ENCODE measurements at regions not wholly inside any gene's neighbourhood (a gene's known extent, or its start where the extent isn't known, plus 50 kb on each side); places are given as distances from the start of the nearest gene placed in this dataset.

DNA sequence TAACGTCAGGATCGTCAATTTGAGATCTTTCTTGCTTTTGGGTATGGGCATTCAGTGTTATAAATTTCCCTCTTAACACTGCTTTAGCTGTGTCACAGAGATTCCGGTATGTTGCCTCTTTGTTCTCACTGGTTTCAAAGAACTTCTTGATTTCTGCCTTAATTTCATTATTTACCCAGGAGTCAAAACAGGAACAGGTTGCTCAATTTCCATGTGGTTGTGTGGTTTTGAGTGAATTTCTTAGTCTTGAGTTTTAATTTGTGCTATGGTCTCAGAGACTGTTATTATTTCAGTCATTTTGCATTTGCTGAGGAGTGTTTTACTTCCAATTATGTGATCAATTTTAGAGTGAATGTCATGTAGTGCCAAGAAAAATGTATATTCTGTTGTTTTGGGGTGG lies 153.1 kb downstream of the PCDH17 start:
- ChIA-PET POLR2A (no interaction called here), CTCF (no interaction called here)
- H3K27me3 Mint-ChIP-seq (ENCODE audit: low read depth) = no peaks in the 10 kb centered on the region
- H3K27ac Mint-ChIP-seq = no peak overlapping the region
- H3K9me3 Mint-ChIP-seq (ENCODE audit: insufficient read depth) = peaks cover 4% of the 10 kb centered on the region
- H3K4me1 Mint-ChIP-seq (ENCODE audit: low read depth) = no peaks in the 10 kb centered on the region
- ATAC-seq (no peak), DNase-seq (no peak)
- H3K36me3 Mint-ChIP-seq (ENCODE audit: low read depth) = no peaks in the 10 kb centered on the region
- H3K4me3 Mint-ChIP-seq = no peak overlapping the region

DNA sequence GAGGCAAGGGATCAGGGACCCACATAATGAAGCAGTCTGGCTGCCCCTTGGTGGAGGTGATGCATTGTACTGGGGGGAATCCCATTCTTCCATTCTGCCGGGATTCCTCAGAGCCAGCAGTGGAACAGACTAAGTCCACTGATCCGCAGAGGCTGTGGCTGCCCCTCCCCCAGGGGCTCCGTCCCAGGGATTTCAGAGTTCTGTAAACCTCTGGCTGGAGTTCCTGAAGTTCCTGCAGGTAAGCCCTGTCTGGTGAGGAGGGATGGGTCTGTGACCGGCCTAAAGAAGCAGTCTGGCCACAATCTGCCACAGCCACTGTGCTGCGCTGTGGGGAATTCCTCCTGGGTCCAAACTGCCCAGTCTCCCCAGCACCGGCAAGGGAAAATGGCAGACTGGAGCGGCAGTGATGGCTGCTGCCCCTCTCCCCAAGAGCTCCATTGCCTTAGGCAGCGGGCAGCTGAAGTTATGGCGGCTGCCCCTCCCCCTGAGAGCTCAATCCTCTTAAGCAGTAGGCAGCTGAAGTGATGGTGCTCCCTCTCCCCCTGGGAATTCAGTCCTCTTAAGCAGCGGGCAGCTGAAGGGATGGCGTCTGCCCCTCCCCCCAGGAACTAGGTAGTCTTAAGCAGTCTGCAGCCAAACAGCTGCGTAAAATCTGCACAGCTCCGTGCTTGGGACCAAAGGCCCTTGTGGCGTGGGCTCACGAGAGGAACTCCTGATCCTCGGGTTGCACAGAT lies 155.7 kb downstream of the PCDH17 start:
- Mint-ChIP-seq H3K4me3 (no peak overlapping the region), H3K9me3 (ENCODE audit: insufficient read depth) (peaks cover 4% of the 10 kb centered on the region), H3K36me3 (ENCODE audit: low read depth) (no peaks in the 10 kb centered on the region), H3K4me1 (ENCODE audit: low read depth) (no peaks in the 10 kb centered on the region), H3K27ac (no peak overlapping the region), H3K27me3 (ENCODE audit: low read depth) (no peaks in the 10 kb centered on the region)
- ChIA-PET CTCF (no interaction called here), POLR2A (no interaction called here)
- ATAC-seq (no peak), DNase-seq (no peak)

DNA sequence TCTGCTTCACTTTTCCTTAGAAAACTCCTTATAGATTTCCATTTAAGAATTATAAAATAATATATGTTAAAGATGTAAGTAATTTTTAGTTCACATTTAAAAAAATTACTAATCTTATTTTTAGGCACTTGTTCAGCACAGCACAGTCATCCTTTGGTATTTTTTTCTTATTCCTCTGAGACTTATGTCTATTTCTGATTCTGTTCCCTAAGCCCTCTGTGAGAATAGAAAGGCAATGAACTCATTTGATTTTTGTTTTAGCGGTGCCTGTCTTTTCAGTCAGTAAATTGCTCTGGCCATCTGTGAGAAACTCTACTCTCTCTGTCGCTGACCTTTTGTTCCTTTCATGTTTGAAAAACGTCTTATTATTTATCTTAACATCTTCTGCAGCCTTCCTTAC lies 168.1 kb downstream of the PCDH17 start:
- DNase-seq (no peak), ATAC-seq (no peak)
- Mint-ChIP-seq H3K27me3 (ENCODE audit: low read depth) (no peaks in the 10 kb centered on the region), H3K27ac (no peak overlapping the region), H3K9me3 (ENCODE audit: insufficient read depth) (no peaks in the 10 kb centered on the region), H3K4me1 (ENCODE audit: low read depth) (no peaks in the 10 kb centered on the region), H3K4me3 (no peak overlapping the region), H3K36me3 (ENCODE audit: low read depth) (no peaks in the 10 kb centered on the region)
- ChIA-PET CTCF (no interaction called here), POLR2A (no interaction called here)

DNA sequence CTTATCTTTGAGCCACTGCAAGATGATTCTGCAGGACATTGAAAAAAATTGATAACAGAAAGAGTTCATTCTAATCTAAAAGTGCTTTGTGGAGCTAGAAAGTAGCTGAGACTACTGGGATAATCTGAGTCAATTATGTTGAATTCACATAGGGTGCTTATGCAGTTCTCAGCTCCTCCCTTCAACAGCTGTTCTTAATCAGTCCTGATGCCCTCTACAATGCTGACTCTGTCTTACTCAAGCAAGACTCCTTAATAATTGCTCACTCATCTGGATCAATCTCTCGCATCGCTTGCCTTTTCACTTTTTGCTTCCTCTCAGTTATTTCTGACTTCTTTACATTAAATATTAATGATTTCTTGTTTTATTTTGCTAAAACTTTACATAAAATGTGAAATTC lies 182.1 kb downstream of the PCDH17 start:
- ChIA-PET CTCF (no interaction called here), POLR2A (no interaction called here)
- Mint-ChIP-seq H3K9me3 (ENCODE audit: insufficient read depth) (peaks cover 10% of the 10 kb centered on the region), H3K36me3 (ENCODE audit: low read depth) (no peaks in the 10 kb centered on the region), H3K27ac (no peak overlapping the region), H3K4me3 (no peak overlapping the region), H3K27me3 (ENCODE audit: low read depth) (no peaks in the 10 kb centered on the region), H3K4me1 (ENCODE audit: low read depth) (no peaks in the 10 kb centered on the region)
- ATAC-seq (no peak), DNase-seq (no peak)

DNA sequence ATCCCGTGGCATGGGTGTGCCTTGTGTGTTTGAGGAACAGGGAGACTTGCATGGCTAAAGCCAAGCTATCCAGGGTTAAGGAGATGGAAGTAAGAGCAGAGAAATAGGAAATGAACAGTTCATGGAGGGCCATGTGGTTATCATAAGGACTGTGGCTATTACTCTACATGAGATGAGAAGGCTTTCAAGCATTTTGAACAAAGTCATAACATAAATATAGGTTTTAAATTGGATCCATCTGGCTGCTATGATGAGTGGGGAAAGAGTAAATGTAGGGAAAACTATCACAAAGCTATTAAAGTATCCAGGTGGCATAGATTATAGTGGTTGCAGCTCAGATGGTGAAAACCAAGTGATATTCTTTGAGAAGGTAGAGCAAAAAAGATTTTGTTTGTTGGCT lies 184.1 kb downstream of the PCDH17 start:
- Mint-ChIP-seq H3K4me1 (ENCODE audit: low read depth) (no peaks in the 10 kb centered on the region), H3K27ac (no peak overlapping the region), H3K4me3 (no peak overlapping the region), H3K27me3 (ENCODE audit: low read depth) (no peaks in the 10 kb centered on the region), H3K36me3 (ENCODE audit: low read depth) (no peaks in the 10 kb centered on the region), H3K9me3 (ENCODE audit: insufficient read depth) (peaks cover 5% of the 10 kb centered on the region)
- CTCF ChIA-PET = no interaction called here
- ATAC-seq (no peak), DNase-seq (no peak)
- POLR2A ChIA-PET = no interaction called here

DNA sequence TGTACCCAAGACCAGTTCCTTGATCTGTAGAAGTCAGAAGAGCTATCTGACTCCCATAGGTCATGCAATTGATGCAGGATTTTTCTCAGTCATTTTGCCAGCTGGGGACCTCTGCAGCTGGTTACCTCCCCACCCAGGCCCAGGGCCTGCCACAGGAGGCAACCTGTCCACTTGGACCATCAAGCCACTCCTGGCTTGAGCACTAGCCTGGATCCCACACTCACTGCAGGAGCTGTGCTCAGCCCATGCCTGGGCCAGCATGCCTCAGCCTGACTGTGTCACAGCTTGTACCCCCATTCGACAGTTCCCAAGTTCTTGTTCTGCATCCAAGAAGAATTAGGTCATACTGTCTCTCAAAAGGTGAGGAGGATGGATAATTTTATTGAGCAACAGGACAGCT lies 189.4 kb downstream of the PCDH17 start:
- ATAC-seq (no peak), DNase-seq (no peak)
- Mint-ChIP-seq H3K27me3 (ENCODE audit: low read depth) (no peaks in the 10 kb centered on the region), H3K4me3 (no peak overlapping the region), H3K36me3 (ENCODE audit: low read depth) (no peaks in the 10 kb centered on the region), H3K4me1 (ENCODE audit: low read depth) (no peaks in the 10 kb centered on the region), H3K27ac (no peak overlapping the region), H3K9me3 (ENCODE audit: insufficient read depth) (peaks cover 7% of the 10 kb centered on the region)
- POLR2A ChIA-PET = no interaction called here
- CTCF ChIA-PET = no interaction called here

DNA sequence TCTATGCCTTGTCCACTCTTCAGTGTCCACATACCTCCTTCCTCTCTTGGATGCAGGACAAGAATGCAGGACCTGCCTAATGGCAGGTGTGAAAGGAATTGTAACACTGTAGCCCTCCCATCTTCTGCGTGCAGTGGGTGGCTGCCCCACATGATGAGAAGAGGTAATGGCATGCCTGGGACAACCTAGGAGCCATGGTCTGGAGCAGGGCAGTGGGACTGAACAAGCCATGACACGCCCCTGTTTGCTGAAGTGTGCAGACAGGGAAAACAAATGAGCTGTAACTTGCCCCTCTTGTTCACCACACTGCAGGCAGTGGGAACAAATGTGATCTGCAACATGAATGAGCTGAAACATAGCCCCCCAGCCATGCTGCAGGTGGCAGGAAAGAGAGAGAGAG lies 192.2 kb downstream of the PCDH17 start:
- POLR2A ChIA-PET = no interaction called here

DNA sequence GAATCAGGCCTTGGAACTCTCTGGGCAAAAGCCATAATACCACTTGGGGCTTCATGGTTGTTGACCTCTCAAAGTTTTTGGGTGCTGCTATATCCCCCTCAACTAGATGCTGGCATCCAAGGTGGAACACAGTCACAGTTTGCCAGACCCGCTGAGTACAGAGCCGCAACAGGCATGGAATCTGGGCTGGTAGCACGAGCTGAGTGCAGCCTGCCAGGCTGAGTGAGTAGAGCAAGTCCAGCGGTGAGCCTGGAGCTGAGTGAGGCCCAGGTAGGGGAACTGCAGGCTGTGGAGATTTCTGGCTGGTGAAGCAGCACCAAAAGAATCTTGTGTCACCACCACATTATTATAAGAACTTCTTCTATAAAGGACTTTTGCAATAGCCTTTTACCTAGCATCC lies 192.6 kb downstream of the PCDH17 start:
- Mint-ChIP-seq H3K36me3 (ENCODE audit: low read depth) (no peaks in the 10 kb centered on the region), H3K4me1 (ENCODE audit: low read depth) (no peaks in the 10 kb centered on the region), H3K4me3 (no peak overlapping the region), H3K27ac (no peak overlapping the region), H3K9me3 (ENCODE audit: insufficient read depth) (peaks cover 14% of the 10 kb centered on the region), H3K27me3 (ENCODE audit: low read depth) (no peaks in the 10 kb centered on the region)
- ChIA-PET CTCF (no interaction called here), POLR2A (no interaction called here)
- DNase-seq = no peak
- ATAC-seq = no peak

More for the DNA sequence above, 192.2 kb downstream of the PCDH17 start:
- Mint-ChIP-seq H3K4me3 (no peak overlapping the region), H3K36me3 (ENCODE audit: low read depth) (no peaks in the 10 kb centered on the region), H3K27me3 (ENCODE audit: low read depth) (no peaks in the 10 kb centered on the region), H3K4me1 (ENCODE audit: low read depth) (no peaks in the 10 kb centered on the region), H3K9me3 (ENCODE audit: insufficient read depth) (peaks cover 14% of the 10 kb centered on the region), H3K27ac (no peak overlapping the region)
- DNase-seq (no peak), ATAC-seq (no peak)
- CTCF ChIA-PET = no interaction called here

DNA sequence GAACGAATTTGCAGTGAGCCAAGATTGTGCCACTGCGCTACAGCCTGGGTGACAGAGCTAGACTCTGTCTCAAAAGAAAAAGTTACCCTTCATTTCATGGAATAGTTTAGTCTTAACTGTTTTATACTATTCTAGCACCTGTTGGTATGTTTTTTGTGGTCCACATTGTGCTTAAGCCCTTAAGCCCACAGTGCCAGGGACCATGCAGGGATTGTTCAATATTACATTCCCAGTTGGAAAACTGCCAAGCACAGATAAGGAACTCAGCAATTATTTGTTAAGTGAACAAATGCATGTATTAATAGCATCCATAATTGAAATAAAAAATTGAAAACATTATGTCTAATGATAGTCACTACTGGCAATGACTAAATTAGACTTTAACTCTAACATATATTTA lies 193.5 kb downstream of the PCDH17 start:
- Mint-ChIP-seq H3K36me3 (ENCODE audit: low read depth) (no peaks in the 10 kb centered on the region), H3K9me3 (ENCODE audit: insufficient read depth) (peaks cover 14% of the 10 kb centered on the region), H3K4me3 (no peak overlapping the region), H3K27me3 (ENCODE audit: low read depth) (no peaks in the 10 kb centered on the region), H3K4me1 (ENCODE audit: low read depth) (no peaks in the 10 kb centered on the region), H3K27ac (no peak overlapping the region)
- ChIA-PET CTCF (no interaction called here), POLR2A (no interaction called here)
- DNase-seq = no peak
- no peak for ATAC-seq

DNA sequence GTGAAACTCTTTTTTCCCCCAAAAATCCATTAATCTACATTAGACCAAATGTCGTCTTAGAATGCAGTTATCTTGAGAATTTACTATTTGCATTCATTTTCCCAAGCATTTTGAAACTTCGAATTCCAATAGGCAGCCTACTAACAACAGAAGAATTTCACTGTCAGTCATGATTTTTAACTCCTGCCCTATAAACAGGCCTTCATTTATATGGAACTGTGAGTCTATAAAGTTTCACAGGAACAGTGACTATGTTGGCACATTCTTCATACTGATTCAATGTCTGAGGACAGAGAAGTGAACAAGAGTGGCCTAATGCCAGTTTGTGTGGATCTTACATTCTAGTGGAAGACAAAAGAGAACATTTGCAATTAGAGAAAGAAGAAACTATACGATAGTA lies 198.0 kb downstream of the PCDH17 start:
- H3K4me3 Mint-ChIP-seq = no peak overlapping the region
- no peaks in the 10 kb centered on the region for H3K27me3 Mint-ChIP-seq (ENCODE audit: low read depth)
- DNase-seq (no peak), ATAC-seq (no peak)
- POLR2A ChIA-PET = no interaction called here
- H3K27ac Mint-ChIP-seq = no peak overlapping the region
- CTCF ChIA-PET = no interaction called here
- H3K4me1 Mint-ChIP-seq (ENCODE audit: low read depth) = no peaks in the 10 kb centered on the region
- peaks cover 17% of the 10 kb centered on the region for H3K9me3 Mint-ChIP-seq (ENCODE audit: insufficient read depth)
- H3K36me3 Mint-ChIP-seq (ENCODE audit: low read depth) = no peaks in the 10 kb centered on the region

DNA sequence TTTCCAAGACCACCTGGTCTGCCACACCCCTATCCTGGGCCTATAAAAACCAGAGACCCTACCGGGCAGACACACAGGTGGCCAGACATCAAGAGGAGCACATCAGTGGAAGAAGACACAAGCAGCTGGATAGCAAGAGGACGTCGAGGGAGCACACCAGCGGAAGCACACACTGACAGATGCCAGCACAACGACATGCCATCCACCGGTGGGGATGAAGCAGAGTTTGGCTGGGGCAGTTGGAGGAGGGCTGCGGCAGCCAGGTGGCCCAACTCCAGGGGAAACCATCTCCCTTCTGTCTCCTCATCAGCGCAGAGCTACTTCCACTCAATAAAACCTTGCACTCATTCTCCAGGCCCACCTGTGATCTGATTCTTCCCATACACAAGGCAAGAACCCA lies 200.6 kb downstream of the PCDH17 start:
- Mint-ChIP-seq H3K27me3 (ENCODE audit: low read depth) (no peaks in the 10 kb centered on the region), H3K36me3 (ENCODE audit: low read depth) (no peaks in the 10 kb centered on the region), H3K4me1 (ENCODE audit: low read depth) (no peaks in the 10 kb centered on the region), H3K9me3 (ENCODE audit: insufficient read depth) (peaks cover 5% of the 10 kb centered on the region), H3K4me3 (no peak overlapping the region), H3K27ac (no peak overlapping the region)
- POLR2A ChIA-PET = no interaction called here
- ATAC-seq (no peak), DNase-seq (no peak)
- CTCF ChIA-PET = no interaction called here

DNA sequence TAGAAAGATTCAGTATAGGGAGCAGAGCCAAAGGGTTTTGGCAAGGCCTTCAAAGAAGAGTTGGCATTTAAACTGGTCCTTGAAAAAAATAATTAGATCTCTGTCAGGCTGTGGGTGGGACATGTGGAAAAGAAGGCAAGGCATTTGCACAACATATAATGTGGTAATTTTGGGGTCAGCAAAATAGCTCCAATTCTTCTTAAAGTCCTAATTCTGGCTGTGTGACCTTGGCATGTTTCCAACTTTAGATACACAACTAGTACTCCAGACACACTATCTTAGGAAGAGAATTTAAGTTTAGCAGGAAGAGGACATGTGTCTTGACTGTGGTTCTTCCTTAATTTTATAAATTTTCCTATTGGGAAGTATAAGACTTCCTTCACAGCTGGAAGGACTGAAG lies 206.3 kb downstream of the PCDH17 start:
- ATAC-seq (no peak), DNase-seq (no peak)
- Mint-ChIP-seq H3K9me3 (ENCODE audit: insufficient read depth) (peaks cover 12% of the 10 kb centered on the region), H3K36me3 (ENCODE audit: low read depth) (no peaks in the 10 kb centered on the region), H3K4me1 (ENCODE audit: low read depth) (no peaks in the 10 kb centered on the region), H3K27me3 (ENCODE audit: low read depth) (no peaks in the 10 kb centered on the region), H3K4me3 (no peak overlapping the region), H3K27ac (no peak overlapping the region)
- POLR2A ChIA-PET = no interaction called here
- CTCF ChIA-PET = no interaction called here

DNA sequence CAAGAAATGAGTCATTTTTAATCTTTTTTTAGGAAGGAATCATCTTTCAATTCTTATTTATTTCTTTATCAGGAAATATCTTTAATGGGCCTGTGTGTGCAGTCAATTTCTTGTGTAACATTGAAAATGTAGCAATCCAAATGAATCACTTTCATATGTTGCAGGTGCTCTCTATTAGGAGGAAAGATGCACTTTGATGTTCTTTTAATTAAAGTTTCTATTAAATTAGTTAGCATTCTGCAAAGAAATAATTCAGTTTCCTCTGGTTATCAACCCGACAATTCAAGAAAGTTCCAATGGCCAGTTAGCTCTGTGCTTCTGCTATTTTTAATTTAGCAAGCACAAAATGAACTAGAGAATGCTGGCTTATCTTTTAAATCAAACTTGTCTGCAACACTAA lies 212.0 kb downstream of the PCDH17 start:
- CTCF ChIA-PET = no interaction called here
- H3K27me3 Mint-ChIP-seq (ENCODE audit: low read depth) = no peaks in the 10 kb centered on the region
- POLR2A ChIA-PET = no interaction called here
- peaks cover 3% of the 10 kb centered on the region for H3K36me3 Mint-ChIP-seq (ENCODE audit: low read depth)
- H3K9me3 Mint-ChIP-seq (ENCODE audit: insufficient read depth) = peaks cover 32% of the 10 kb centered on the region
- H3K4me1 Mint-ChIP-seq (ENCODE audit: low read depth) = no peaks in the 10 kb centered on the region
- no peak overlapping the region for H3K4me3 Mint-ChIP-seq
- no peak for ATAC-seq
- no peak overlapping the region for H3K27ac Mint-ChIP-seq
- no peak for DNase-seq
